AG10803 (cell line): ENCODE measurements at regions not wholly inside any gene's neighbourhood (a gene's known extent, or its start where the extent isn't known, plus 50 kb on each side); places are given as distances from the start of the nearest gene placed in this dataset.

Experiments
- DNase-seq: peaks from one replicate; pipeline ENCODE4 v3.0.0; 2010; ENCODE audit warnings: low read depth
- H3K4me3 ChIP-seq: 2 replicates; pipeline ENCODE4 v1.5.1; 2011; ENCODE audit warnings: mild to moderate bottlenecking, low read length, control low read depth
- TF ChIP-seq, protein P1 (sequence below): conservative IDR thresholded peaks from 2 replicates; pipeline ENCODE4 v1.5.1; 2011; ENCODE audit warnings: mild to moderate bottlenecking, low read length, control low read depth, inconsistent platforms

DNA sequence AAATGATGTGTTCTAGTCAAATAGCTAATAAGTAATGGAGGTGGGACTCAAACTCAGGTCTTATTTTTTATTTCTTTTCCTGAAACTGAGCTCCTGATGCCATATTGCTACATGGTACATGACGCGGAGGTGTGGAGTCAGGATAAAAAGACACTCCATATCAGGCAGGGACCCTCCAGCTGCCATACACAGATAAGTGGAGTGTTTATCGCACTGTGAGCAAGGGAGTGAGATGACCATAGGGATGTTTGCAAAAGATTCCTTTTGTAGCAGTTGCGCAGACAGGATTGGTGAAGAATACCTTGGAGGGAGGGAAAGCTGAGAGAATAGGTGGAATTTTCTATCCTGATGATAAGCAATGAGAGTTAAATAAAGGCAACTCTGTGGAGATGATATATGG lies 657.2 kb downstream of the RNF144A start:
- DNase-seq: no peak
- TF ChIP-seq, protein P1, sequence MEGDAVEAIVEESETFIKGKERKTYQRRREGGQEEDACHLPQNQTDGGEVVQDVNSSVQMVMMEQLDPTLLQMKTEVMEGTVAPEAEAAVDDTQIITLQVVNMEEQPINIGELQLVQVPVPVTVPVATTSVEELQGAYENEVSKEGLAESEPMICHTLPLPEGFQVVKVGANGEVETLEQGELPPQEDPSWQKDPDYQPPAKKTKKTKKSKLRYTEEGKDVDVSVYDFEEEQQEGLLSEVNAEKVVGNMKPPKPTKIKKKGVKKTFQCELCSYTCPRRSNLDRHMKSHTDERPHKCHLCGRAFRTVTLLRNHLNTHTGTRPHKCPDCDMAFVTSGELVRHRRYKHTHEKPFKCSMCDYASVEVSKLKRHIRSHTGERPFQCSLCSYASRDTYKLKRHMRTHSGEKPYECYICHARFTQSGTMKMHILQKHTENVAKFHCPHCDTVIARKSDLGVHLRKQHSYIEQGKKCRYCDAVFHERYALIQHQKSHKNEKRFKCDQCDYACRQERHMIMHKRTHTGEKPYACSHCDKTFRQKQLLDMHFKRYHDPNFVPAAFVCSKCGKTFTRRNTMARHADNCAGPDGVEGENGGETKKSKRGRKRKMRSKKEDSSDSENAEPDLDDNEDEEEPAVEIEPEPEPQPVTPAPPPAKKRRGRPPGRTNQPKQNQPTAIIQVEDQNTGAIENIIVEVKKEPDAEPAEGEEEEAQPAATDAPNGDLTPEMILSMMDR: no peak
- H3K4me3 ChIP-seq: no peak overlapping the region

- TF ChIP-seq, protein P1: no peak
- no peak for DNase-seq
- H3K4me3 ChIP-seq: no peak overlapping the region
Observed at GRCh38 chr2:7577769-7578168, 660.6 kb downstream of the RNF144A start.

- H3K4me3 ChIP-seq: no peak overlapping the region
- no peak for DNase-seq
- TF ChIP-seq, protein P1: no peak
Observed at GRCh38 chr2:7584017-7584416, 666.8 kb downstream of the RNF144A start.

DNA sequence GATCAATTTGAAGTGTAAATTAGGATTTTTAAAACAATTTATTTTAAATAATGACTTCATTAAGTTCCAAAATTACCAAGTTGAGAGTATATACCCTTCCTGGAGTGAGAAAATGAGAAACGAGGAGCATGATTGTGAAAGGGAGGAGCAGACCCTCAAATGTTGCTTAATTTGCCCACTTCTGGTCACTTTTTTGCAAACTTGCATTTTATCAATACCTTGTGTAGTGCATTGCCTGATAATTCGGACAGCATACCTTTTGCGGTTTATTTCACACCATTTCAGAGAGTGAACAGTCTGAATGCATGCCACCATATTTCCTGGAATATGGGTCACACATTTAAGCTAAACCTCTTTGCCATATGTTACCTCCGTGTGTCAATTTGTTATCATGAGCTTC lies 669.7 kb downstream of the RNF144A start:
- DNase-seq: no peak
- TF ChIP-seq, protein P1: no peak
- H3K4me3 ChIP-seq: no peak overlapping the region

DNA sequence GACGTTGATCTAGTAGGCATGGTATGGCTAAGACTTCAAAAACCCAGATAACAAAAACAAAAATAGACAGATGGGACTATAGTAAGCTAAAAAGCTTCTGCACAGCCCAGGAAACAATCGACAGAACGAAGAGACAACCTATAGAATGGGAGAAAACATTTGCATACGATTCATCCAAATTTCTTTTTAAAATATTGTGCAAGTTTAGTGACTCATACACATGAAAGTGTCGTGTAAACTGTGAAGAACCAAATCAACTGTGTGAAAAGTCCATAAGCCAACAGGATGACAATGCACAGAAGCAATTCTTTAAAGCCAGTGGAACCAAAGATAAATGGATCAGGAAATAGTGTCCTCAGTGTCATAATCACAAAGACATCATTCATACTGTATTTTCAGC lies 671.1 kb downstream of the RNF144A start:
- H3K4me3 ChIP-seq: no peak overlapping the region
- DNase-seq: no peak
- TF ChIP-seq, protein P1: no peak

DNA sequence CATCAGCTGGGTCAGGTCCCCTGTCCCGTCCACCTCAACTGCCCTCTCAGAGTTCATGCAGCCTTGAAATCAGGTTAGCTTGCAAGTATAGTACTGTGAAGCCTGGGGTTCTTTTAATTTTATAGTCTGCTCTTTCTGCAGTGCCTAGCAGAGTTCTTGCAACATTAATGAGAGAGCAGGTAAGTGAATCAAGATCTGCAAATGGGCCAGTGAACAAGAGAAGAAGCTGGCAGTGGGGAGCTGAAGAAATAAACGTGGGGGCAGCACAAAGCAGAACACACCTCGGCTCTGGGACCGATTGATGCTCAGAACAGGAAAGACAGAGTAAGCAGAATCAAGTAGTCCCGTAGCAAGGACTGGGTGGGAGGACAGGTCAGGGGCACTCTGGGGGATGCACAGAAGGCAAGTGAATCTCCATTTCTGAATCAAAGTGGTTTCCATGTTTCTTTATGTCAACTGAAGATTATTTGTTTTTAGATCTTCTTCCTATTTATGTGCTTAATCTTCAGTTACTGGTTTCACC lies 675.5 kb downstream of the RNF144A start:
- TF ChIP-seq, protein P1: no peak
- DNase-seq: no peak
- no peak overlapping the region for H3K4me3 ChIP-seq

DNA sequence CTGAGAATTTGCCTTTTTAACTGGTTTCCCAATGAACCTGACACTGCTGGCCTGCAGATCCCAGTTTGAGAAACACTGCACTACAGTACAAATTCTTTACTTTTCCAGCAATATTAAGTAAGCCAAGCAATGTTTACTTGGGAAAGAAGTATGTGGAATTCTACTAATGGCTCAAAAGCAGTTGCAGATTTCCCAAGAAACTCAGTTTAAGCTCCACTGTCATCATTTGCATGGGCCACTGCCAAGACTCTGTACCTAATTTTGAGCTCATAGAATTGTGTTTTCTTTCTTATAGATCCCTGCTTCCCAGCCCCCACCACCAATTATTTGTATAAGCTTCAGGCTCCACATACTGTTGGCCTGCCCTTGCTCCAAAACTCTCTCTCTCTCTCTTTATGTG lies 676.1 kb downstream of the RNF144A start:
- DNase-seq: peak; percentile 48
- TF ChIP-seq, protein P1: no peak
- no peak overlapping the region for H3K4me3 ChIP-seq
